GM21526 (cell line): ENCODE measurements at regions not wholly inside any gene's neighbourhood (a gene's known extent, or its start where the extent isn't known, plus 50 kb on each side); places are given as distances from the start of the nearest gene placed in this dataset.
"Not testable (repeated sequence)": the region's sequence is repeated elsewhere in the genome, so short reads cannot be mapped to it uniquely, and the experiment has no call there.

Experiments used
- ATAC-seq: cut with Tn5 transposase; IDR thresholded peaks from one replicate; pipeline ENCODE4 v1.9.1; 2021; ENCODE audit warnings: moderate library complexity; ENCODE audit not compliant: unreplicated experiment, low FRiP score

DNA sequence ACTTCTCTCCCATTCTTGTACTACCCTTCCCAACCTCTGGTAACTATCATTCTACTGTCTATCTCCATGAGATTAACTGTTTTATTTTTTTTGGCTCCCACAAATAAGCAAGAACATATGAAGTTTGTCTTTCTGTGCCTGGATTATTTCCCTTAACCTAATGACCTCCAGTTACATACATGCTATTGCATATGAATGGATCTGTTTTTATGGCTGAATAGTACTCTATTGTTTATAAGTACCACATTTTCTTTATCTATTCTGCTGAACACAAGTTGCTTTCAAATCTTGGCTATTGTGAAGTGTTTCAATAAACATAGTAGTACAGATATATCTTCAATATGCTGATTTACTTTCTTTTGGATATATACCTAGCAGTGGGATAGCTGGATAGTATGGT, 376.6 kb upstream of the KCND2 start:
- no peak for ATAC-seq

DNA sequence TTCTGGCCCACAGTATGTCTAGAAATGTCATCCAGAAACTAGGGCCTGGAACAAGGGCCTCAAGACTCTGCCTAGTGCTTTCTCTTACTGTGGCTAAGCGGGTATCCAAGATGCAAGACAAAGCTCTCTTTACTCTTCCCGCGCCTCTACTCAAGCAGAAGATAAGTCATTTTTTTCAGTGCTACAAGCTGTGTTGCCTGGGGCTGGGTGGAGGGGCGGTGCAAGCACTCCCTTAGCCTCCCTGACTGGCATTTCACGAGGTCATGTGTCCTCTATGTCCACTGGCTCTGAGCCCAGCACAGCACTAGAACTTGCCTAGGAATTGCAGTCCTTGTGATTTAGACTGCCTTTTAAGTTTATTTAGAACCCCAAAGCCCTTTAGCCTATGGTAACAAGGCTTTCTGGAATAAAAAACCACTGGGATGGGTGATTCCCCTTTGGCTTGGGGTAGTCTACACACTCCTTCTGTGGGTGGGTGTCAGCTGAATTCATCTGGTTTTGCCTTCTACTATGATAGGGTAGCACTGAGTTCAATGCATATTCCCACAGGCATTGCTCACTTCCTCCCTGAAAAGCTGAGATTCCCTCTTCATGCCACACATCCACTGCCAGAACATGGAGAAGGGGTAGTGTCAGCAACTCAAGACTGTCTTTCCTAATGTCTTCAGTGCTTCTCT, 371.8 kb upstream of the KCND2 start:
- ATAC-seq = no peak

DNA sequence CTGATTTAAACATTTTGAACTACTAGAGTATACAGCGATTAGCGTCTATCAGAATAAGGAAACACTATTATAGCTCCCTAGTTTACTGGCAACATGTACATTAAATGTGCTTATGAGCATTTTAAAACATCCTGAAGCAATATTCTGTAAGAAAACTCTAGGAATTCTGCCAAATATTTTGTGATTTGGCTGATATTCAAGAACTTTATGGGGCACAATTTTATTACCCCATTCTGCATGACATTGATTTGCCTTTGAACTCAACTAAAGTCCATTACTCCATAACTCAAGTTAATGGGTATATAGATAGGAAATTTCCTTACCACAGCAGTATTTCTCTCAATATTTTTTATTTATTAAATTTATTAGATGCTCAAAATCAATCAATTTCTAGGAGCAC, 369.9 kb upstream of the KCND2 start:
- ATAC-seq = no peak

DNA sequence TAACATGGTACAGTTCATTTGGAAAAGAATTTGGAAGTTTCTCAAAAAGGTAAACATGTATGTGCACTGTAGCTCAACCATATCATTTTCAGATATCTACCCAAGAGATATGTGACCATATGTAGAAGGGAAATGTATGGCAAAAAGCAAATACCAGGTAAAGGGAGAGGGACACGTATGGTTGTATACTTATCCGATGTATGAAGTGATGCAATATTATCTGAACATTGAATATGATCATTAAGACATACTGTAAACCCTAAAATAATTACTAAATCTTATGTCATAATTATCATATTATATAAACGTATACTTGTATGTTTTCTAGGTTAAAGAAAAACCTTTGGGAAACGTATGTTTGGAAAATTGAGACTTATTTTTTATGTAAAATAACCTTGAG, 367.5 kb upstream of the KCND2 start:
- no peak for ATAC-seq

DNA sequence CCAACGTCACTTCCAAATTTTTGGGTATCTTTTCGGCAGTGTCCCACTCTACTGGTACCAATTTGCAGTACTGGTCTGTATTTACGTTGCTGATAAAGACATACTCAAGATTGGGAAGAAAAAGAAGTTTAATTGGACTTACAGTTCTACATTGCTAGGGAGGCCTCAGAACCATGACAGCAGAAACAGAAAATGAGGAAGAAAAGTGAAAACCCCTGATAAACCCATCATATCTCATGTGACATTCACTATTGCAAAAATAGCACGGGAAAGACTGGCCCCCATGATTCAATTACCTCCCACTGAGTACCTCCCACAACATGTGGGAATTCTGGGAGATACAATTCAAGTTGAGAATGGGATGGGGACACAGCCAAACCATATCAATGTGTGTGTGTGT, 364.0 kb upstream of the KCND2 start:
- no peak for ATAC-seq

DNA sequence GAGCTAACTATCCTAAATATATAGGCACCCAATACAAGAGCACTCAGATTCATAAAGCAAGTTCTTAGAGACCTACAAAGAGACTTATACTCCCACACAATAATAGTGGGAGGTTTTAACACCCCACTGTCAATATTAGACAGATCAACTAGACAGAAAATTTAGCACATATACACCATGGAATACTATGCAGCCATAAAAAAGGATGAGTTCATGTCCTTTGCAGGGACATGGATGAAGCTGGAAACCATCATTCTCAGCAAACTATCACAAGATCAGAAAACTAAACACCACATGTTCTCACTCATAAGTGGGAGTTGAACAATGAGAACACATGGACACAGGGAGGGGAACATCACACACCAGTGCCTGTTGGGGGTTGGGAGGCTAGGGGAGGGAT, 358.9 kb upstream of the KCND2 start:
- ATAC-seq = not testable (repeated sequence)

DNA sequence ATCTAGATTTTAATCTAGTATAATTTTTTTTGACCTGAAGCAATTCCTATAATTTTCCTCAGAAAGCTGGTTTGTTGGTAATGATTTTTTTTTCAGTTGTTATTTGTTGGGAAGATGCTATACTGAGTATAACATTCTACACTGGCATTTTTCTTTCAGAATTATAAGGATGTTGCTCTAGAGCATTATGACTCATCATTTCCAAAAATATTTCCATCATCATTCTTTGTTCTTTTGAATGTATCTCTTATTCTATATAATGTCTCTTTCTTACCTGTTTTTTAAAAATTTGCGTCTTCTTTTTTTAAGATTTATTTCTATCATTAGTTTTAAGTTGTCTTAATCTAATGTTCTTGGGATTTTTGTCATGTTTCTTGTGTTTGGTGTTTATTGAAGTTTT, 356.5 kb upstream of the KCND2 start:
- no peak for ATAC-seq

DNA sequence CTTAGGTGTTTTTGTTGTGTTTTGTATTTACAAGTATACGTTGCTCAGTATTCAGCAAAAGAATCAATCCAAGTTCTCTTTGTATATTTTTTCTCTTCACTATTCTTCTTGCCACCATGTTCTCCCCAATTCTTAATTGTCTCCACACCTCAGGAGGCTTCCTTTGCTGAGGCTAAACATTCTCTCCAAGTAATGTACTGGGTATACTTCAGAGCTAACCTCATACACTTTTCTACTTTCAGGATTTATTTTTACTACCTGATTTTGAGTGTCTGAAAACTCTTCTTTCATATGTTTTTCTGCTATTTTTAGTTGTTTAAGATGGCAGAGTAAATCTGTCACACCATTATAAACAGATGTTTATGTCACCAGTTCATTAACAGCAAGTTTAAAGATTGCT, 354.8 kb upstream of the KCND2 start:
- no peak for ATAC-seq

DNA sequence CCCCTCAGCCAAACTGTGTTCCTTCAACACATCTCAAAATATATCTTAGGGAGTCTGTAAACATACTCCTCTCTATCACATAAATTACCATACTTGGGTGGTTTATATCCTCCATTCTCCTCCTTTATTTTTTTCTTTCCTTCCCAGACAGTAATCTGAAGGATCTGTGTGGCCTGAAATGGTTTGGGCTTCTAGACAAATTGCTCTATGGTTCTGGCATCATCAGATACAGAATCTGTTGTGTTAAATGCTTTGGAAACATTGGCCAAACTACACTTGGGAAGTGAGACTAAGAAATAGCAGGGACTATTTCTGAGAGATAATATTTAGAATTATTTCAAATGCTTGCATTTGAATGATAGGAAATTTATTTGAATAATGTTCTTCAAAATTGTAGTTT, 353.0 kb upstream of the KCND2 start:
- no peak for ATAC-seq

DNA sequence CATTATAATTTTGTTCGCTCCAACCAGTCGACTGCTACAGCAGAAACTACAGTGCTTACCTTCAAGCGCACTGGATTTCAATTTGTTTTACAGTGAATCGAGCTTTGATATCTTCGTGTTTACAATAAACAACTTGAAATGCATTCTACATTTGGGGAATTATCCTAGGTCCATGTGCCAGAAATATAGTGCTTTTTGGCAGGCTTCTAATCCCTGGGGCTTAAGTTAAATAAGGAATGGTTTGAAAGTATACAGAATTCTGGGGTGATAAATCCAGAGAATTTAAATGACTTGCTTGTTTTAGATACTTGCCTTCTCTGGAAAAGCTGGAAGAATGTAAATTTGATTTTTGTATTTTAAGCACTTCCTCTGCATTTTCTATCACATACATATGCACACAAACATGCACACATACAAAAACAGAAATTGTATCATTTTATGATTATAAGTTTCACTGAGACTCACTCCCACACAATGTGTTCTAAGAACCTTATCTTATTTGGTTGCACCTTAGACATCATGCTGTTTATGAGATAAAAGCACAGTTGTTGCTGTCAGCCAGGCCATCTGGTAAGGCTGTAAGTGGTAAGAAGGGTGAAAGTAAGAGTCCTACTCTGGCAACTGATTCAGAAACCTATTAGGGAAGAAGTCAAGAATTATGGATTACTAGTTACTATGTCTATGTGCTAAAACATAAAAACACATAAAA, 347.2 kb upstream of the KCND2 start:
- no peak for ATAC-seq

DNA sequence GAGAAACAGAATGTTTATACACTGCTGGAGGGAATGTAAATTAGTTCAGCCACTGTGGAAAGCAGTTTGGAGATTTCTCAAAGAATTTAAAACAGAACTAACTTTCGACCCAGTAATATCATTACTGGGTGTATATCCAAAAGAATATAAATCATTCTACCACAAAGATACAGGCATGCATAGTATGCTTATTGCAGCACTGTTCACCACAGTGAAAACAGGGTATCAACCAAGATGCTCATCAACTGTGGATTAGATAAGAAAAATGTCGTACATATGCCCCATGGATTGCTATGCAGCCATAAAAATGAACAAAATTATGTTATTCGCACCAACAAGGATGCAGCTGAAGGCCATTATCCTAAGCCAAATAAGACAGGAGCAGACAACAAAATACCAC, 343.1 kb upstream of the KCND2 start:
- ATAC-seq = no peak

DNA sequence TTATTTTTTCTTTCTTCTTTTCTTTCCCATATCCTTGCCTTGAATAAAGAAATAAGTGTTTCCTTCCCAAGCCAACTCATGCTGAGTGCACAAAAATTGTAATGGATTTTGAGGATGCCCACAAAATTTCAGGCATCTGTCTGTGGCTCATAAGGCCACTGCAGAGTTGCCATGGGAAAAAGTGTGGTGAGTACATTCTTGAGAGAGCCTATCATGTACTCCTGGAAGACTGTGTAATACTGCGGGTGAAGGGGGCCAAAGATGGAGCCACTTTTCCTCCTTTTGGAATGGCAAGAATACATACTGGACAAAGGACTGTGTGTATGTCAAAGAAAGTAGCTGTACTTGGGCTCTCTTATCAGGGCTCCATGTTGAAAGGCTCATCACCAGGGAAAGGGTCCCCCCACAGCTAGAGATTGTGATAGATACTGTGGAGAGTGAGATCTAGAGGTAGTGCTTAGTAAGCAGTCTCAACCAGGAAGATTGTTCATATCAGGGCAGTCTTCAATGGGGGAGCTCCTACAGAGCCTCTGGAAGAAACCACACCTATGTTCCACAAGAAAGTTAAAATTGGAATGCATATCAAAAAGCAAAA, 341.6 kb upstream of the KCND2 start:
- no peak for ATAC-seq

DNA sequence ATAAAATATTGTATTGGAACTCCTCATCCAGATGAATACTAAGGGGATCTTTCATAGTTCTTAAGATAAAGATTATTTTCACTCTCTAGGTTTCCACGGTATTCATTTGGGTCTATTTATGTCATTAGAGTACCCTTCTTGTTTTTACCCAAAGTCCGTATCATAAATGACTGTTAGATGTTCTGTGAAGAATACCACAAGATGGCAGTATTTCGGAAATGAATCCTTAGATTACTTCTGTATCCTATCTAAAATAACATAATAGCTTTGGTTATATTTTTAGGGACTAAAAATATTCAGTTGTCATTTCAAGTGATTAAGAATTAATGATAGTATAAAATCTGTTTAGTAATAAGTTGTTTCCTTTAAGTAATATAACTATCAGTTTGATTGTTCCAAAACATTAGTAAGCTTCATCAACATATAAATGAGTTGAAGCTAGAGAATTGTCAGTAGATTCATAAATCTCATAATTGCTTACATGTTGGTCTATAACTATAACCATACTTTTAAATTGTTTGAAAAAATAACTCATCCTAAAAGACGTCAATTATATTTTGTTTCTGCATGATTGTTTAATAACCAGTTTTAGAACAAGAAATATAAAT, 337.5 kb upstream of the KCND2 start:
- ATAC-seq = peak; percentile 84

DNA sequence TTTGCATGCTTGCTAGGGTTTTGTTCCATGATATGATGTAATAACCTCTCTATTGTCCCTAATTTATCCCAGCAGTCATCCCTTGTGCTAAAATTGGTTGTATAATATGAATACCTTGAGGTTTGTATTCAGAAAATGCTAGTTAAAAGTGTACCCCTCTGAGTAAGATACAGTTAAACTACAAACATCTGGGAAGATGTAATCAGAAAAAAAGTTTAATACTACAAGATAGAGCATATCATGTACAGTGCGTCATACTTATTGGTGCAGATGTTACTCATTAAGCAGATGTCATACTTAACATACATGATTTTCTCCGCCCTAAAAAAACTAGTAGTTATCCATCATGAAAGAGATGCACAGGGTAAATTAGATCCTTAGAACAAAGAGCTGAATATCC, 336.1 kb upstream of the KCND2 start:
- no peak for ATAC-seq

DNA sequence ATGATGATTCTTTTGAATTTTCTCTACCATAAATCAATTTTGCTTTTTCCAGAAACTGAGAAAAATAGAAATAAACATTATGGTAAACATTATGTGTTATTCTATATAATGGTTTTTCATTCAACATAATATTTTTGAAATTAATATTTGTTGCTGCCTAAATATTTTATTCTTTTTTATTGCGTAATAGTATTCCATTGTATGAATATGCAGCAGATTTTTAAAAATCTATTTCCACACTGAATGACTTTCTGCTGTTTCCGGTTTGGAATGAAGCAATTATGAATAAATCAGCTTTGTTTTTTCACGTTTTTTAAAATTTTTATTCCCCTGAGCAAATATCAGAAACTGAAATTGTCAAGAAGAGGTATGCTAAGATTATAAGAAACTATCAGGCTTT, 335.2 kb upstream of the KCND2 start:
- no peak for ATAC-seq

DNA sequence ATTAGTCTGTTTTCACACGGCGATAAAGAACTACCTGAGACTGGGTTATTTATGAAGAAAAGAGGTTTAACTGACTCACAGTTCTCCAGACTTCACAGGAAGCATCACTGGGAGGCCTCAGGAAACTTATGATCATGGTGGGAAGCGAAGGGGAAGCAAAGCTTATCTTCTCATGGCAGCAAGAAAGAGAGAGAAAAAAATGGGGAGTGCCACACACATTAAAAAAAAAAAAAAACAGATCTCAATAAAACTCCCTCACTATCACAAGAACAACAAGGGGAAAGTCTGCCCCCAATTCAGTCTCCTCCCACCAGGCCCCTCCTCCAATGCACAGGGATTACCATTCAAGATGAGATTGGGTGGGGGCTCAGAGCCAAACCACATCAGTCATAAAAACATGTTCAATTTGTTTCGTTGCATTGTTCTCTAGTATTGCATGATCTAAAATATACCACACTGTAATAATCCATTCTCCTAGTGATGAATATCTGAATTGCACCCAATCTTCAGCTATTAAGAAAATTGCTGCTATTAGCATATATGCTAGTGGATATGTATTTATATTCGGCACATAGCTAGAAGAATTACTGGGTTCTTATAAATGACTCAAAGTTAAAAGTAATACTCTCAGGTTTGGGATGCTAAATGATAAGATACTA, 328.9 kb upstream of the KCND2 start:
- ATAC-seq = no peak

DNA sequence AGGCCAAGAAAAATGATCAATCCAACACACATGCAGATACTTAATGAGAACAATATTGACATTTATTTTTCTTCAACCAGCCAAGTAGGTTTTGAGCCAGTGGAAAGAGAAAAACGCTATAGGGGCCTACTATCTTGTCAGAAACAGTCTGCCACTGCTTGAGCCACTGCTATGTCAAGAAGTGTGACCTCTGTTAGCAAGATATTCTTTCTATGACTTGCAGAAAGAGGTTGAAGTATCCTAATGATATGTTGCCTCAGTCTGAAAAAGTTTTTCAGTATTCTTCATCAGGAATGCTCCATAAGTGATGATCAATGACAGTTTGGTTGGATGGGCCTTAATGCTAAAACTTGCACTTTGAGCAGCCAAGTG, 328.4 kb upstream of the KCND2 start:
- no peak for ATAC-seq

DNA sequence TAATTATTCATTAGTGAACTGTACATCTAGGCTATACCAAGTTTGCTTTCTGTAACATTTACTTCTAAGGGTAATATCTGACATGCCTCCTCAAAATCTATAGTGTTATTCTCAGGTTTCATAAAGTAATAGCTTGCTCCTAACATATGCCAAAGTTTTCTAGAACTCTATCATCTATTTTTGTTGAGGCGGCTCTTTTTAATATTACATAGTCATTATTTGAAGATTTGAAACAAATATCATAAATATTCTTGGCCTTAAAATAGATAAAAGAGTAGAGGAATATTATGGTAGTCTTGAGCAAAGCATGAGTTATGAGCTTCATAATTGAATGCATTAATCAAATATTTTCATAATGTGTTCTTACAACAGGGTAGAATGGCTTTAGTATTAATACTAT, 327.2 kb upstream of the KCND2 start:
- no peak for ATAC-seq

DNA sequence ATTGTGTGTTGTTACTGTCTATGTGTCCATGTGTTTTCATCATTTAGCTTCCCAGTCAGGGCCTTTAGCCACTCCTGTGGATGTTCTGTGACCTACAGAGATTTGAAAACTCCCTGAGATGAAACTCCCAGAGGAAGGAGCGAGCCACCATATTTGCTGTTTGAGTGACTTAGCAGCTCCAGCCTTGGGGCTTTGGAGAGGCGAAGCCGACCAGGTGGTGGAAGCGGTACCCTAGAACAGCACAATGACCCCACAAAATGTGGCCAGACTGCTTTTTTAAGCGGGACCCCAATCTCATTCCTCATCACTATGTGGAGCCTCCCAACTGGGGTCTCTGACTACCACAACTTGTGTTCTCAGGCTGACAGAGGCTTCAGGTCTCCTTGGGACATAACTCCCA, 323.9 kb upstream of the KCND2 start:
- ATAC-seq = no peak

DNA sequence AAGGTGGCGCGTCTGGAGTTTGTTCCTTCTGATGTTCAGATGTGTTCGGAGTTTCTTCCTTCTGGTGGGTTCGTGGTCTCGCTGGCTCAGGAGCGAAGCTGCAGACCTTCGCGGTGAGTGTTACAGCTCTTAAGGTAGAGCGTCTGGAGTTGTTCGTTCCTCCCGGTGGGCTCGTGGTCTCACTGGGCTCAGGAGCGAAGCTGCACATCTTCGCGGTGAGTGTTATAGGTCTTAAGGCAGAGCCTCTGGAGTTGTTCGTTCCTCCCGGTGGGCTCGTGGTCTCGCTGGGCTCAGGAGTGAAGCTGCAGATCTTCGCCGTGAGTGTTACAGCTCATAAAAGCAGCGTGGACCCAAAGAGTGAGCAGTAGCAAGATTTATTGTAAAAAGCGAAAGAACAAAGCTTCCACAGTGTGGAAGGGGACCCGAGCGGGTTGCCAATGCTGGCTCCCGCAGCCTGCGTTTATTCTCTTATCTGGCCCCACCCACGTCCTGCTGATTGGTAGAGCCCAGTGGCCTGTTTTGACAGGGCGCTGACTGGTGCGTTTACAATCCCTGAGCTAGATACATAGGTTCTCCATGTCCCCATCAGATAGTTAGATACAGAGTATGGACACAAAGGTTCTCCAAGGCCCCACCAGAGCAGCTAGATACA, 322.5 kb upstream of the KCND2 start:
- not testable (repeated sequence) for ATAC-seq

DNA sequence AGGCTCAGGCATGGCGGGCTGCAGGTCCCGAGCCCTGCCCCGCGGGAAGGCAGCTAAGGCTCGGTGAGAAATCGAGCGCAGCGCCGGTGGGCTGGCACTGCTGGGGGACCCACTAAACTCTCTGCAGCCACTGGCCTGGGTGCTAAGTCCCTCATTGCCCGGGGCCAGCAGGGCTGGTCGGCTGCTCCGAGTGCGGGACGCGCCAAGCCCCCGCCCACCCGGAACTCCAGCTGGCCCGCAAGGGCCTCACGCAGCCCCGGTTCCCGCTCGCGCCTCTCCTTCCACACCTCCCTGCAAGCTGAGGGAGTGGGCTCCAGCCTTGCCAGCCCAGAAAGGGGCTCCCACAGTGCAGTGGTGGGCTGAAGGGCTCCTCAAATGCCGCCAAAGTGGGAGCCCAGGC, 321.4 kb upstream of the KCND2 start:
- not testable (repeated sequence) for ATAC-seq
